ENCODE measurements at regions not wholly inside any gene's neighbourhood (a gene's known extent, or its start where the extent isn't known, plus 50 kb on each side); places are given as distances from the start of the nearest gene placed in this dataset.
A peak's percentile ranks its signal among the peaks of the same experiment; 100 is the strongest.

DNA sequence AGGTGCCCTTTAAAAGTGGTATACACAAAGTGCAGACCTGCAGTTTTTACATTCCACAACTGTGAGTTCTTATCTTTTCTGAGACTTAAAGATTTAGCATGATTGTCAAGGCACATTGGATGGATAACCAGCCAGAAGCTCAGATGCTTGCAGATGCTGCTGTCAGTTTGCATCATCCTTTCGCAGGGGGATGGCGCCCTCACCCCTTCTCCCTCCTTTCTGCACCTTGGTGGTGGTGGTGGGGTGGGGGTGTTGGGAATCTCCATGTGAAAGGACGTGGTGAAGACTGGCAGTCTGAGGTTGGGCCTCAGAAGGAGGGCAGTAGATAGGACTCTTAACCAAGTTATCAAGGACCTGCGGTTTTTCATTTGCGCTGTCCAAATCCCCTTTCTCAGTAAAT, 309.6 kb upstream of the SEMA6D start:
- Histone ChIP-seq H3K4me3 (no peak overlapping the region), H3K36me3 (no peaks in the 10 kb centered on the region), H3K27me3 (no peaks in the 10 kb centered on the region), H3K27ac (no peak overlapping the region), H3K9me3 (no peaks in the 10 kb centered on the region), H3K4me1 (ENCODE audit: insufficient read depth) (peaks cover 6% of the 10 kb centered on the region)
- intact Hi-C loops (cut with DNase I) = no loop called here
- DNase-seq = no peak
- 93 to 99% (median 96%) methylated on average over 5 of the region's 5 CpGs for WGBS, 3 donors
- TF ChIP-seq POLR2A (IDR thresholded peaks at IDR 0.05) = no peak
- TF ChIP-seq, protein P1, sequence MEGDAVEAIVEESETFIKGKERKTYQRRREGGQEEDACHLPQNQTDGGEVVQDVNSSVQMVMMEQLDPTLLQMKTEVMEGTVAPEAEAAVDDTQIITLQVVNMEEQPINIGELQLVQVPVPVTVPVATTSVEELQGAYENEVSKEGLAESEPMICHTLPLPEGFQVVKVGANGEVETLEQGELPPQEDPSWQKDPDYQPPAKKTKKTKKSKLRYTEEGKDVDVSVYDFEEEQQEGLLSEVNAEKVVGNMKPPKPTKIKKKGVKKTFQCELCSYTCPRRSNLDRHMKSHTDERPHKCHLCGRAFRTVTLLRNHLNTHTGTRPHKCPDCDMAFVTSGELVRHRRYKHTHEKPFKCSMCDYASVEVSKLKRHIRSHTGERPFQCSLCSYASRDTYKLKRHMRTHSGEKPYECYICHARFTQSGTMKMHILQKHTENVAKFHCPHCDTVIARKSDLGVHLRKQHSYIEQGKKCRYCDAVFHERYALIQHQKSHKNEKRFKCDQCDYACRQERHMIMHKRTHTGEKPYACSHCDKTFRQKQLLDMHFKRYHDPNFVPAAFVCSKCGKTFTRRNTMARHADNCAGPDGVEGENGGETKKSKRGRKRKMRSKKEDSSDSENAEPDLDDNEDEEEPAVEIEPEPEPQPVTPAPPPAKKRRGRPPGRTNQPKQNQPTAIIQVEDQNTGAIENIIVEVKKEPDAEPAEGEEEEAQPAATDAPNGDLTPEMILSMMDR (IDR thresholded peaks at IDR 0.05) = no peak
- TF ChIP-seq EP300 (IDR thresholded peaks at IDR 0.05) = no peak

DNA sequence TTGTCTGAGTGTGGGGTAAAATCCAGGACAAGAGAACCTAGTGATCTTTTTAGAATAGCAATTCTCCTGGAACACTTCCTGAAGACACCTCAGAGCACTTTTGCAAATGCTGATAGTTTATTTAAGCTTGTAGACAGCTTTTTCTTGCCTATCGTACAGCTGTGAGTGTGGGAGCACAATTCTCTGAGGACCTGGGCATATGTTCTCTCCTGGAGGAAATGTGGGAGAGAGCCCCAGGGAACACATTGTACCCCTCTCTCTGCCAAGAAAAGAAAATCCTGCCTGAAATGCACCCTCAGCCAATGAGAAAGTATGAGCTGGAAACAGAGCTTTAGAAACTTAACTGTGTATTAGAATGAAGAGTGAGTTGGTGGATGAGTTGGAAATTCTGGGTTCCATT, 308.3 kb upstream of the SEMA6D start:
- no peak overlapping the region for H3K27ac ChIP-seq
- intact Hi-C loops (cut with DNase I) = no loop called here
- no peak for DNase-seq
- H3K27me3 ChIP-seq = no peaks in the 10 kb centered on the region
- H3K9me3 ChIP-seq = no peaks in the 10 kb centered on the region
- H3K4me3 ChIP-seq = no peak overlapping the region
- WGBS, 3 donors = 10 to 17% (median 11%) methylated on average over 1 of the region's 1 CpG
- peaks cover 6% of the 10 kb centered on the region for H3K4me1 ChIP-seq (ENCODE audit: insufficient read depth)
- TF ChIP-seq EP300 (IDR thresholded peaks at IDR 0.05) = no peak
- H3K36me3 ChIP-seq = no peaks in the 10 kb centered on the region

DNA sequence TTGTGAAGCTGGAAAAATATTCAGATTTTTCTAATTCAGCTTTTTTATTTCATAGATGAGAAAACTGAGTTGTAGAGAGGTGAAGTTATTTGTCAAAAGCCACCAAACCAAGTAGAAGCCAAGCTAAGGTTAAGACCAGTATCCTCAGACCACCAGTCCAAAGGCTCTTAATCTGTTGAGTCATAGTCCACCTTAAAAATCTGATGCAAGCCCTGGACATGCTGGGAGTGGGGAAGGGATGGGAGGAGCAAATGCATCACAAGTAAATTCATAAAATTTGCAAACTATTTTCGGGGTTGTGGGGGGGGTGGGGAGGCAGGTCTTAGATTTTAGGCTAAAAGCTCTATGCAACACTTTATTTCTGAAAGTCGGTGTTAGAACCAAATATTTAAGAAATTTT, 307.7 kb upstream of the SEMA6D start:
- WGBS, 3 donors = 65 to 77% (median 73%) methylated on average over 2 of the region's 2 CpGs
- Histone ChIP-seq H3K9me3 (no peaks in the 10 kb centered on the region), H3K27ac (no peak overlapping the region), H3K4me1 (ENCODE audit: insufficient read depth) (peaks cover 6% of the 10 kb centered on the region), H3K27me3 (no peaks in the 10 kb centered on the region), H3K36me3 (no peaks in the 10 kb centered on the region), H3K4me3 (no peak overlapping the region)
- TF ChIP-seq, protein P1 (IDR thresholded peaks at IDR 0.05) = no peak
- no peak for TF ChIP-seq POLR2A (IDR thresholded peaks at IDR 0.05)
- TF ChIP-seq EP300 (IDR thresholded peaks at IDR 0.05) = no peak
- intact Hi-C loops (cut with DNase I) = no loop called here
- DNase-seq = no peak

DNA sequence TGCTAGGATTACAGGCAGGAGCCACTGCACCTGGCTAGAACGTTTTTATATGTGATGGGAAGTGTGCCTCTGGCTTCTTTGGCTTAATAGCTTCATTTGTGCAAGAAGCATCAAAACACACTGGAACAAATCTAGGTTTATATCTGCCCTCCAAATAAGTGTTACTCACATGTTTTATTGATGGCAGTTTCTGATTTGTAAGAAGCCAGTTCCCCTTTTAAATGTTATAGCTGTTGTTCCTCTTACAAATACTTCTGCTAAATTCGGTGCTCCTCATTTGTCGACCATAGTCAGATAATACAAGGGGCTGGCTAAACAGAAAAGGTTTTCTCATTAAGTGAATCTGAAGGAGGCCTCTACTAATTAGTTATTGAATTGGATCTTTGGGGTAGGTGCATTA, 307.1 kb upstream of the SEMA6D start:
- TF ChIP-seq EP300 (IDR thresholded peaks at IDR 0.05) (no peak), POLR2A (IDR thresholded peaks at IDR 0.05) (no peak)
- TF ChIP-seq, protein P1 (IDR thresholded peaks at IDR 0.05) = no peak
- H3K9me3 ChIP-seq = no peaks in the 10 kb centered on the region
- intact Hi-C loops (cut with DNase I) = no loop called here
- no peaks in the 10 kb centered on the region for H3K27me3 ChIP-seq
- peaks cover 6% of the 10 kb centered on the region for H3K4me1 ChIP-seq (ENCODE audit: insufficient read depth)
- H3K4me3 ChIP-seq = no peak overlapping the region
- WGBS, 3 donors = 73 to 76% (median 74%) methylated on average over 3 of the region's 3 CpGs
- H3K27ac ChIP-seq = no peak overlapping the region
- no peaks in the 10 kb centered on the region for H3K36me3 ChIP-seq
- no peak for DNase-seq

DNA sequence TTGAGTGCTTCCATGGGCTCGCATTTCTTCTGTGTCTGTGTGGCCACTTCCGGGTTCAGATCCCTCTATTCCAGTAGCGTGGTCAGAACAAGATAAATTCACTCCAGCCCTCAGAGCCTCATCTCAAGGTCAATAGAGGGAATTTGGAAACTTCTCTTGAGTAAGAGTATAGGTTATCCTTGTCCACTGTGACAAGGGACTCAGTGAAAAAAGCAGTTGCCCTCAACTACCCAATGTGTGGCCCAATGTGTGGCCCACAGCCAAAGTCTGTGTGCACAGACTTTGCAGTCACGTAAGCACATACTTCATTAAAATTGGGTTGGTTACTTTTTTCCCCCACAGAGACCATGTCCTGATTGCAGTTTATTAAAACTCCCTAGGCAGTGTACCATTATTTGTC, 305.6 kb upstream of the SEMA6D start:
- peaks cover 6% of the 10 kb centered on the region for H3K4me1 ChIP-seq (ENCODE audit: insufficient read depth)
- intact Hi-C loops (cut with DNase I) = loop anchor here in 1 of 4 donors (2.0 kb wide), 1 partner anchor 441 kb away; no protein-coding TSS in a partner anchor
- TF ChIP-seq, protein P1 (IDR thresholded peaks at IDR 0.05) = no peak
- TF ChIP-seq POLR2A (IDR thresholded peaks at IDR 0.05) (no peak), EP300 (IDR thresholded peaks at IDR 0.05) (no peak)
- no peak overlapping the region for H3K27ac ChIP-seq
- H3K36me3 ChIP-seq = no peaks in the 10 kb centered on the region
- no peak overlapping the region for H3K4me3 ChIP-seq
- WGBS, 3 donors = 18 to 47% (median 21%) methylated on average over 4 of the region's 4 CpGs
- H3K9me3 ChIP-seq = no peaks in the 10 kb centered on the region
- H3K27me3 ChIP-seq = no peaks in the 10 kb centered on the region
- peak in 3 of 5 donors; percentile 20 to 48 (median 23) for DNase-seq
